ENCODE measurements at regions not wholly inside any gene's neighbourhood (a gene's known extent, or its start where the extent isn't known, plus 50 kb on each side); places are given as distances from the start of the nearest gene placed in this dataset.

DNA sequence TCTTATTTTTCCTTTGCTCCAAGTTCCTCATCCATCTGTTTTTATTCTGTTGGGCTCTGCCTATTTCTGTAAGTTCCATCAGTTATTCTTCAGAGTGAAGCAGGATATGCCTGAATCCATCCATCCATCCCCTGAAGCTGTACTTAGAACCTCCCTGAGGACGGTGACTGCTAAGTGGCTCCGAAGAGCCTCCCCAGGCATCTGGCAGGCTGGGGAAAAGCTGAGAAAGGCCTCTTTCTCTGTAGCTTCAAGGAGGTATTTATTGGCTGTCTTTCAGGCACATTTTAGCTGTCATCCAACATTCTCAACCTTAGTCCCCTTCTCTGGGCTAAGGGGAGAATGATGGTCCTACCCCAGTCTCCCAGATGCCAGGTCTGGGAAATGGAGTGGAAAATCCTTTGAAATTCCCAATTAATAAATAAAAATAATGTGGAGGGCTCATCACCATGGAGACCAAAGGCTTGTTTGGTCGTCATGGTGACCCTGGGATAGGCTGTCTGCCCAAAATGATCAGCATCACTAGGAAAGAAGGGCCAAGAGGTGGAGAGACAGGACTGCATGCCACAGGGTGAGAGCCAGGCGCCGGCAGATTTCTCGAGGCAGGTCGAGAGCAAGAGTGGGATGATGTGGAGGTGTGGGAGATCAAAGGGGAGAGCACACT lies 82.0 kb downstream of the UBIAD1 start:
- TF ChIP-seq, protein P1, sequence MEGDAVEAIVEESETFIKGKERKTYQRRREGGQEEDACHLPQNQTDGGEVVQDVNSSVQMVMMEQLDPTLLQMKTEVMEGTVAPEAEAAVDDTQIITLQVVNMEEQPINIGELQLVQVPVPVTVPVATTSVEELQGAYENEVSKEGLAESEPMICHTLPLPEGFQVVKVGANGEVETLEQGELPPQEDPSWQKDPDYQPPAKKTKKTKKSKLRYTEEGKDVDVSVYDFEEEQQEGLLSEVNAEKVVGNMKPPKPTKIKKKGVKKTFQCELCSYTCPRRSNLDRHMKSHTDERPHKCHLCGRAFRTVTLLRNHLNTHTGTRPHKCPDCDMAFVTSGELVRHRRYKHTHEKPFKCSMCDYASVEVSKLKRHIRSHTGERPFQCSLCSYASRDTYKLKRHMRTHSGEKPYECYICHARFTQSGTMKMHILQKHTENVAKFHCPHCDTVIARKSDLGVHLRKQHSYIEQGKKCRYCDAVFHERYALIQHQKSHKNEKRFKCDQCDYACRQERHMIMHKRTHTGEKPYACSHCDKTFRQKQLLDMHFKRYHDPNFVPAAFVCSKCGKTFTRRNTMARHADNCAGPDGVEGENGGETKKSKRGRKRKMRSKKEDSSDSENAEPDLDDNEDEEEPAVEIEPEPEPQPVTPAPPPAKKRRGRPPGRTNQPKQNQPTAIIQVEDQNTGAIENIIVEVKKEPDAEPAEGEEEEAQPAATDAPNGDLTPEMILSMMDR (optimal IDR thresholded peaks at IDR 0.05 in 1 of 3, IDR thresholded peaks at IDR 0.05 in 1 of 3, conservative IDR thresholded peaks at IDR 0.05 in 1 of 3; ENCODE audit: extremely low read depth in 1 of 3, insufficient read depth in 2 of 3, low read length in 3 of 3), result no peak
- no peak for TF ChIP-seq EZH2 (IDR thresholded peaks at IDR 0.05; ENCODE audit: low read length)
